DND-41 (cell line): ENCODE measurements at regions not wholly inside any gene's neighbourhood (a gene's known extent, or its start where the extent isn't known, plus 50 kb on each side); places are given as distances from the start of the nearest gene placed in this dataset.

Experiments
- EZH2 ChIP-seq: IDR thresholded peaks from 3 replicates; pipeline ENCODE4 v1.6.1; 2012; ENCODE audit warnings: borderline replicate concordance, low read depth, mild to moderate bottlenecking, moderate library complexity, low read length, inconsistent platforms; ENCODE audit not compliant: severe bottlenecking
- TF ChIP-seq, protein P1 (sequence below): IDR thresholded peaks from 2 replicates; pipeline ENCODE4 v1.5.1; 2012; ENCODE audit warnings: borderline replicate concordance, low read length, moderate library complexity, mild to moderate bottlenecking; ENCODE audit not compliant: poor library complexity, severe bottlenecking; ENCODE audit errors: extremely low read depth

DNA sequence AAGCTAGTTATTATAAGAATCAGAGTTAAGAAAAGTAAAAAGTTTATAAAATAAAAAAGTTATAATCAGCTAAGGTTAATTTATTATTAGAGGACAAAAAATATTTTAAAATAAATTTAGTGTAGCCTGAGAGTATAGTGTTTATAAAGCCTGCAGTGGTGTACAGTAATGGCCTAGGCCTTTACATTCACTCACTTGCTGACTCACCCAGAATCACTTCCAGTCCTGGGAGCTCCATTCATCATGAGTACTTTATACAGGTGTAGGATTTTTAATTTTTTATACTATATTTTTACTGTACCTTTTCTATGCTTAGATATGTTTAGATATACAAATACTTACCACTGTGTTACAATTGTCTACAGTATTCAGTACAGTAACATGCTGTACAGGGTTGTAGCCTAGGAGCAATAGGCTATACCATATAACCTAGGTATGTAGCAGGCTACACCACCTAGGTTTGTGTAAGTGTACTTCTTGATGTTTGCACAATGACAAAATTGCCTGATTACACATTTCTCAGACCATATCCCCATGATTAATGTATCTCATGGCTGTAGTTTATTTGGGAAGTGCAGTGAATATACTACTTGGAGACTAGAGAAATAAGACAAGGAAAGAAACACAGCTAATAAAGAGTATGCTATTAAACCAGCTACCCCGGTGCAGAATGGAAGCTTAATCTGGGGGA is 101.9 kb upstream of the GALNT15 start:
- TF ChIP-seq, protein P1, sequence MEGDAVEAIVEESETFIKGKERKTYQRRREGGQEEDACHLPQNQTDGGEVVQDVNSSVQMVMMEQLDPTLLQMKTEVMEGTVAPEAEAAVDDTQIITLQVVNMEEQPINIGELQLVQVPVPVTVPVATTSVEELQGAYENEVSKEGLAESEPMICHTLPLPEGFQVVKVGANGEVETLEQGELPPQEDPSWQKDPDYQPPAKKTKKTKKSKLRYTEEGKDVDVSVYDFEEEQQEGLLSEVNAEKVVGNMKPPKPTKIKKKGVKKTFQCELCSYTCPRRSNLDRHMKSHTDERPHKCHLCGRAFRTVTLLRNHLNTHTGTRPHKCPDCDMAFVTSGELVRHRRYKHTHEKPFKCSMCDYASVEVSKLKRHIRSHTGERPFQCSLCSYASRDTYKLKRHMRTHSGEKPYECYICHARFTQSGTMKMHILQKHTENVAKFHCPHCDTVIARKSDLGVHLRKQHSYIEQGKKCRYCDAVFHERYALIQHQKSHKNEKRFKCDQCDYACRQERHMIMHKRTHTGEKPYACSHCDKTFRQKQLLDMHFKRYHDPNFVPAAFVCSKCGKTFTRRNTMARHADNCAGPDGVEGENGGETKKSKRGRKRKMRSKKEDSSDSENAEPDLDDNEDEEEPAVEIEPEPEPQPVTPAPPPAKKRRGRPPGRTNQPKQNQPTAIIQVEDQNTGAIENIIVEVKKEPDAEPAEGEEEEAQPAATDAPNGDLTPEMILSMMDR: no peak
- no peak for TF ChIP-seq EZH2
